ENCODE measurements at regions not wholly inside any gene's neighbourhood (a gene's known extent, or its start where the extent isn't known, plus 50 kb on each side); places are given as distances from the start of the nearest gene placed in this dataset.

DNA sequence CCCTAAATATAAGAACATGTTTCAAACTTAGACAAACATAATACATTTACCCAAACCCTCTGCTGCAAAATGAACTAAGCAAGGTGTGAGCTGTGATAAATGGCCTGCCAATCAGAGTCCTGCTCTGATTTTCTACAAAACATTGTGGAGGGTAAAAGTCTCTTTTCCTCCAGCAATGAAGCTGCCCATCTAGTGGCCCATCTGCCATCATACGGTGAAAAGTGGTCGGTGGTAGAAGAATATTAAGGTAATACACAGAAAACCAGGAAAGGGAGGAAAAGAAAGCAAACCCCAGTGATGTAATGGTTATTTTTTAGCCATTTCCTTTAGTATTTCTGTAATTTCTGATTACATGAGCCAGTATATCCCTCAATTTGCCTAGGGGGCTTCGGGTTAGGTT, 838.1 kb downstream of the TBL1XR1 start:
- H3K27me3 ChIP-seq (ENCODE audit: insufficient read depth, low read length): no peaks in the 10 kb centered on the region
- H2BK15ac ChIP-seq (ENCODE audit: low read depth, low read length): no peak overlapping the region
- DNase-seq: no peak
- H2BK5ac ChIP-seq (ENCODE audit: insufficient read length, low read length): no peak overlapping the region
- H4K5ac ChIP-seq (ENCODE audit: insufficient read length, low read depth, low read length): no peak overlapping the region
- no peak overlapping the region for H3K9ac ChIP-seq (ENCODE audit: extremely low read depth, insufficient read length, low read length)
- no peak overlapping the region for H3K23ac ChIP-seq (ENCODE audit: insufficient read length, low read depth, low read length)
- H3K23me2 ChIP-seq (ENCODE audit: insufficient read length, low read depth, low read length, poor library complexity, severe bottlenecking): no peaks in the 10 kb centered on the region
- H4K20me1 ChIP-seq (ENCODE audit: control insufficient read depth, insufficient read depth, insufficient read length): no peaks in the 10 kb centered on the region
- H2AK5ac ChIP-seq (ENCODE audit: insufficient read length, low read length): no peak overlapping the region
- Mint-ChIP-seq H3K4me3 (no peak overlapping the region), H3K4me1 (peaks cover 4 to 8% of the 10 kb centered on the region in 2 experiments; a peak in 2 of 4 replicates), H3K27me3 (ENCODE audit: low read depth) (no peaks in the 10 kb centered on the region), H3K9me3 (no peaks in the 10 kb centered on the region), H3K36me3 (ENCODE audit: insufficient read depth in 1 of 3, low read depth in 3 of 3) (peaks cover 2 to 15% (median 11%) of the 10 kb centered on the region in 3 experiments; a peak in 6 of 7 replicates), H3K27ac (no peak overlapping the region; a peak in 1 of 7 replicates)
- no peaks in the 10 kb centered on the region for H3K9me3 ChIP-seq (ENCODE audit: control insufficient read depth, low read depth, low read length)
- H3K79me1 ChIP-seq (ENCODE audit: insufficient read depth, low read depth, low read length, poor library complexity, severe bottlenecking): no peaks in the 10 kb centered on the region
- TF ChIP-seq, protein P1, sequence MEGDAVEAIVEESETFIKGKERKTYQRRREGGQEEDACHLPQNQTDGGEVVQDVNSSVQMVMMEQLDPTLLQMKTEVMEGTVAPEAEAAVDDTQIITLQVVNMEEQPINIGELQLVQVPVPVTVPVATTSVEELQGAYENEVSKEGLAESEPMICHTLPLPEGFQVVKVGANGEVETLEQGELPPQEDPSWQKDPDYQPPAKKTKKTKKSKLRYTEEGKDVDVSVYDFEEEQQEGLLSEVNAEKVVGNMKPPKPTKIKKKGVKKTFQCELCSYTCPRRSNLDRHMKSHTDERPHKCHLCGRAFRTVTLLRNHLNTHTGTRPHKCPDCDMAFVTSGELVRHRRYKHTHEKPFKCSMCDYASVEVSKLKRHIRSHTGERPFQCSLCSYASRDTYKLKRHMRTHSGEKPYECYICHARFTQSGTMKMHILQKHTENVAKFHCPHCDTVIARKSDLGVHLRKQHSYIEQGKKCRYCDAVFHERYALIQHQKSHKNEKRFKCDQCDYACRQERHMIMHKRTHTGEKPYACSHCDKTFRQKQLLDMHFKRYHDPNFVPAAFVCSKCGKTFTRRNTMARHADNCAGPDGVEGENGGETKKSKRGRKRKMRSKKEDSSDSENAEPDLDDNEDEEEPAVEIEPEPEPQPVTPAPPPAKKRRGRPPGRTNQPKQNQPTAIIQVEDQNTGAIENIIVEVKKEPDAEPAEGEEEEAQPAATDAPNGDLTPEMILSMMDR (conservative IDR thresholded peaks at IDR 0.05): peak; percentile 66
- H3K4ac ChIP-seq (ENCODE audit: low read depth, low read length): no peak overlapping the region
- H3K4me2 ChIP-seq (ENCODE audit: insufficient read depth, insufficient read length, low read length): no peak overlapping the region
- H3T11ph ChIP-seq (ENCODE audit: low read length): no peak overlapping the region
- no peaks in the 10 kb centered on the region for H3K4me1 ChIP-seq (ENCODE audit: insufficient read depth, low read length)
- no peak overlapping the region for H3K27ac ChIP-seq (ENCODE audit: insufficient read length, low read depth, low read length)
- H2BK20ac ChIP-seq (ENCODE audit: low read depth, low read length, poor library complexity, severe bottlenecking): no peak overlapping the region
- no peaks in the 10 kb centered on the region; the same call in 1 of the 2 replicates for H3K79me2 ChIP-seq (ENCODE audit: insufficient read depth, low read length)
- H3K18ac ChIP-seq (ENCODE audit: insufficient read length, low read depth, low read length): no peak overlapping the region
- no peak overlapping the region for H4K8ac ChIP-seq (replicated peaks; ENCODE audit: insufficient read length, low read depth, low read length)
- H2BK120ac ChIP-seq (ENCODE audit: low read depth, low read length, poor library complexity, severe bottlenecking): no peak overlapping the region
- H2BK12ac ChIP-seq (ENCODE audit: insufficient read length, low read depth, low read length): no peak overlapping the region
- H2AFZ ChIP-seq (ENCODE audit: low read length): no peak overlapping the region
- H3K56ac ChIP-seq (ENCODE audit: insufficient read length, low read depth, low read length): no peak overlapping the region
- H3K14ac ChIP-seq (ENCODE audit: insufficient read depth, low read length): no peak overlapping the region
- H4K91ac ChIP-seq (ENCODE audit: insufficient read length, low read depth, low read length): no peak overlapping the region
- no CpG with 5 or more reads among the region's 3 CpGs for WGBS (ENCODE audit: extremely low coverage, insufficient read length, low lambda C conversion rate)

Measured in H9 (cell line).